ENCODE measurements at regions not wholly inside any gene's neighbourhood (a gene's known extent, or its start where the extent isn't known, plus 50 kb on each side); places are given as distances from the start of the nearest gene placed in this dataset.

GRCh38 chr13:22939157-22939556 lies 241.6 kb upstream of the SGCG start:
- TF ChIP-seq POLR2AphosphoS5 (IDR thresholded peaks at IDR 0.05; ENCODE audit: low read depth, low read length) = no peak
- no peak for TF ChIP-seq SIN3A (IDR thresholded peaks at IDR 0.05; ENCODE audit: borderline replicate concordance, insufficient read depth, low read length)
- TF ChIP-seq, protein P1, sequence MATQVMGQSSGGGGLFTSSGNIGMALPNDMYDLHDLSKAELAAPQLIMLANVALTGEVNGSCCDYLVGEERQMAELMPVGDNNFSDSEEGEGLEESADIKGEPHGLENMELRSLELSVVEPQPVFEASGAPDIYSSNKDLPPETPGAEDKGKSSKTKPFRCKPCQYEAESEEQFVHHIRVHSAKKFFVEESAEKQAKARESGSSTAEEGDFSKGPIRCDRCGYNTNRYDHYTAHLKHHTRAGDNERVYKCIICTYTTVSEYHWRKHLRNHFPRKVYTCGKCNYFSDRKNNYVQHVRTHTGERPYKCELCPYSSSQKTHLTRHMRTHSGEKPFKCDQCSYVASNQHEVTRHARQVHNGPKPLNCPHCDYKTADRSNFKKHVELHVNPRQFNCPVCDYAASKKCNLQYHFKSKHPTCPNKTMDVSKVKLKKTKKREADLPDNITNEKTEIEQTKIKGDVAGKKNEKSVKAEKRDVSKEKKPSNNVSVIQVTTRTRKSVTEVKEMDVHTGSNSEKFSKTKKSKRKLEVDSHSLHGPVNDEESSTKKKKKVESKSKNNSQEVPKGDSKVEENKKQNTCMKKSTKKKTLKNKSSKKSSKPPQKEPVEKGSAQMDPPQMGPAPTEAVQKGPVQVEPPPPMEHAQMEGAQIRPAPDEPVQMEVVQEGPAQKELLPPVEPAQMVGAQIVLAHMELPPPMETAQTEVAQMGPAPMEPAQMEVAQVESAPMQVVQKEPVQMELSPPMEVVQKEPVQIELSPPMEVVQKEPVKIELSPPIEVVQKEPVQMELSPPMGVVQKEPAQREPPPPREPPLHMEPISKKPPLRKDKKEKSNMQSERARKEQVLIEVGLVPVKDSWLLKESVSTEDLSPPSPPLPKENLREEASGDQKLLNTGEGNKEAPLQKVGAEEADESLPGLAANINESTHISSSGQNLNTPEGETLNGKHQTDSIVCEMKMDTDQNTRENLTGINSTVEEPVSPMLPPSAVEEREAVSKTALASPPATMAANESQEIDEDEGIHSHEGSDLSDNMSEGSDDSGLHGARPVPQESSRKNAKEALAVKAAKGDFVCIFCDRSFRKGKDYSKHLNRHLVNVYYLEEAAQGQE (IDR thresholded peaks at IDR 0.05; ENCODE audit: insufficient read depth in 1 of 2, low read depth in 2 of 2, low read length in 2 of 2) = no peak
